A549 (cell line): ENCODE measurements at regions not wholly inside any gene's neighbourhood (a gene's known extent, or its start where the extent isn't known, plus 50 kb on each side); places are given as distances from the start of the nearest gene placed in this dataset.

Experiments
- ATAC-seq, 2 experiments: fragments of 200-7000 bp in 1 of 2; fragments of >200 bp in 1 of 2; cut with Nextera tagmentation in 1 of 2; cut with Tn5 transposase in 1 of 2; 3 replicates each; pipeline versions ENCODE4 v1.8.0 to v1.9.1; 2018 to 2020; ENCODE audit warnings: mild to moderate bottlenecking in 1 of 2, moderate library complexity in 1 of 2
- CTCF ChIA-PET: fragments of 300-600 bp; sonication (Branson Sonifier 250); formaldehyde crosslinking; extraction: SDS; loops from one replicate; lab custom pipeline; 2021; ENCODE audit warnings: antibody characterized with exemption, inconsistent platforms; lab: Yijun Ruan, JAX
- POLR2A ChIA-PET: fragments of 350-600 bp; formaldehyde crosslinking; extraction: SDS; loops from one replicate; lab custom pipeline; 2021; ENCODE audit warnings: antibody characterized with exemption, inconsistent platforms; lab: Yijun Ruan, JAX
- DNase-seq, 2 experiments: peaks; one replicate each; pipeline versions ENCODE4 v3.0.0 to v3.0.0-alpha.2; 2011 to 2016; ENCODE audit warnings: low read depth in 1 of 2, low spot score in 1 of 2
- FAIRE-seq: peaks from 2 replicates; lab custom pipeline; 2011; peaks lifted over from hg19 to GRCh38; lab: Jason Lieb, UNC
- H3K27ac ChIP-seq, 2 experiments: fragments of >200 bp; sonication (Bioruptor Twin); formaldehyde crosslinking; 3 replicates each; pipeline ENCODE4 v1.5.1; 2016 to 2017
- H3K4me1 ChIP-seq: fragments of >200 bp; sonication (Bioruptor Twin); formaldehyde crosslinking; 3 replicates; pipeline ENCODE4 v1.6.1; 2016
- H3K4me2 ChIP-seq: fragments of >200 bp; sonication (Bioruptor Twin); formaldehyde crosslinking; 3 replicates; pipeline ENCODE4 v1.6.1; 2016
- H3K4me3 ChIP-seq: fragments of >200 bp; sonication (Bioruptor Twin); formaldehyde crosslinking; 3 replicates; pipeline ENCODE4 v1.5.1; 2016
- H3K9me3 ChIP-seq: fragments of >200 bp; sonication (Bioruptor Twin); formaldehyde crosslinking; 3 replicates; pipeline ENCODE4 v1.6.1; 2016
- BHLHE40 ChIP-seq: IDR thresholded peaks from 2 replicates; pipeline ENCODE4 v1.6.1; 2012; ENCODE audit warnings: low read depth, low read length, inconsistent platforms
- CHD2 ChIP-seq: fragments of 150-350 bp; IDR thresholded peaks from 2 replicates; pipeline ENCODE4 v1.6.1; 2014; ENCODE audit warnings: low read length; ENCODE audit not compliant: partially characterized antibody
- EHMT2 ChIP-seq: fragments of 200-600 bp; sonication (generic); IDR thresholded peaks from 2 replicates; pipeline ENCODE4 v1.6.1; 2016; ENCODE audit warnings: antibody characterized with exemption, low read depth, mild to moderate bottlenecking, moderate library complexity
- ESRRA ChIP-seq: fragments of 150-350 bp; IDR thresholded peaks from 2 replicates; pipeline ENCODE4 v1.6.1; 2014; ENCODE audit warnings: mild to moderate bottlenecking, low read length, borderline replicate concordance
- FOSB ChIP-seq: fragments of 250-450 bp; sonication (Bioruptor Pico); IDR thresholded peaks from 2 replicates; pipeline ENCODE4 v1.5.0; 2020; ENCODE audit warnings: mild to moderate bottlenecking, moderate library complexity
- GATA3 ChIP-seq: IDR thresholded peaks from 2 replicates; pipeline ENCODE4 v1.6.1; 2012; ENCODE audit warnings: borderline replicate concordance
- HDAC2 ChIP-seq: fragments of 200-600 bp; sonication (generic); IDR thresholded peaks from 2 replicates; pipeline ENCODE4 v1.6.1; 2016
- JUNB ChIP-seq: fragments of >200 bp; sonication (Bioruptor Twin); formaldehyde crosslinking; IDR thresholded peaks from 2 replicates; pipeline ENCODE4 v1.6.1; 2016
- MAFK ChIP-seq: fragments of 450-650 bp; IDR thresholded peaks from 2 replicates; pipeline ENCODE4 v1.6.1; 2014; ENCODE audit not compliant: partially characterized antibody
- NFE2L2 ChIP-seq: fragments of 150-350 bp; conservative IDR thresholded peaks from 2 replicates; pipeline ENCODE4 v1.6.1; 2014; ENCODE audit warnings: low read length
- NPAS2 ChIP-seq: fragments of 250-450 bp; sonication (Bioruptor Pico); IDR thresholded peaks from 2 replicates; pipeline ENCODE4 v1.8.0; 2022; ENCODE audit warnings: mild to moderate bottlenecking, moderate library complexity, borderline replicate concordance
- RAD21 ChIP-seq, 2 experiments: fragments of >200 bp in 1 of 2; sonication (Bioruptor Twin) in 1 of 2; formaldehyde crosslinking in 1 of 2; IDR thresholded peaks in 1 of 2; conservative IDR thresholded peaks in 1 of 2; 2 replicates in 1 of 2; 3 replicates in 1 of 2; pipeline ENCODE4 v1.6.1; 2012 to 2018; ENCODE audit warnings: inconsistent platforms in 1 of 2
- RARB ChIP-seq: fragments of 250-450 bp; sonication (Bioruptor Pico); IDR thresholded peaks from 2 replicates; pipeline ENCODE4 v1.8.0; 2021; ENCODE audit warnings: mild to moderate bottlenecking, moderate library complexity
- RFX5 ChIP-seq: fragments of 450-650 bp; IDR thresholded peaks from 2 replicates; pipeline ENCODE4 v1.7.1; 2014; ENCODE audit warnings: antibody characterized with exemption, mild to moderate bottlenecking, moderate library complexity
- RNF2 ChIP-seq: fragments of 200-600 bp; sonication (generic); IDR thresholded peaks from 2 replicates; pipeline ENCODE4 v1.6.1; 2016; ENCODE audit warnings: low read depth, mild to moderate bottlenecking, antibody characterized with exemption, moderate library complexity, borderline replicate concordance
- SREBF2 ChIP-seq: fragments of 450-650 bp; IDR thresholded peaks from 2 replicates; pipeline ENCODE4 v1.6.1; 2014; ENCODE audit warnings: mild to moderate bottlenecking, moderate library complexity
- TFCP2L1 ChIP-seq: fragments of 250-450 bp; sonication (Bioruptor Pico); IDR thresholded peaks from 2 replicates; pipeline ENCODE4 v1.5.0; 2021; ENCODE audit warnings: mild to moderate bottlenecking
- TP53 ChIP-seq: fragments of 250-450 bp; sonication (Bioruptor Pico); IDR thresholded peaks from 2 replicates; pipeline ENCODE4 v1.5.0; 2021; ENCODE audit warnings: mild to moderate bottlenecking, moderate library complexity
- ZNF302 ChIP-seq: fragments of 250-450 bp; sonication (Bioruptor Pico); IDR thresholded peaks from 2 replicates; pipeline ENCODE4 v1.9.0; 2021; ENCODE audit warnings: inconsistent platforms, mild to moderate bottlenecking, moderate library complexity
- WGBS: methylation state at CpG from one replicate; pipeline ENCODE4 v1.1.6; 2017; ENCODE audit errors: missing lambda C conversion rate; 5-methylcytosine and 5-hydroxymethylcytosine counted together
- TF ChIP-seq, protein P1 (sequence below): IDR thresholded peaks from 2 replicates; pipeline ENCODE4 v1.6.1; 2012
- TF ChIP-seq, protein P2 (sequence below): fragments of 450-650 bp; IDR thresholded peaks from 2 replicates; pipeline ENCODE4 v1.6.1; 2014; ENCODE audit warnings: antibody characterized with exemption
- TF ChIP-seq, protein P3 (sequence below): fragments of >200 bp; sonication (Bioruptor Twin); formaldehyde crosslinking; IDR thresholded peaks from 2 replicates; pipeline ENCODE4 v1.6.1; 2016
- TF ChIP-seq, protein P4 (sequence below): IDR thresholded peaks from 2 replicates; pipeline ENCODE4 v1.6.1; 2012; ENCODE audit warnings: low read depth, borderline replicate concordance

DNA sequence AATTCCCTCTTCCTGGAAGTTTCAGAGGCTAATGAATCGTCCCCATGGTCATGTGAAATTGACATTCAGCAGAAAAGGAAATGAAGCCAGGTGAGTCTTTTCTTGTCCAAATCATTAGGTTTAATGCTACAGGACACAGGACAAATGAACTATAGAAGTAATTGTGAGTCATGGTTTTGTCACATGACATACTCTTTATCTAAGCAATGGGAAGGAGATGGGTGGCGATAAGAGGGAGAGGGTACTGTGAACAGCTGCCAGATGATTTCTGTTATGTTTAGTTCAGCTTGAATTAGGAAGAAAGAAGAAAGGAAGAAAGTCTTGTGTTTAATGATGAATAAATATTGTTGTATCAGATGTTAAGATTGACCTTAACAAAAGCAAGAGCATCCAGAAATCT, 515.4 kb upstream of the ZNF717 start:
- DNase-seq: no peak
- FAIRE-seq: no peak
- POLR2A ChIA-PET: no interaction called here
- Histone ChIP-seq H3K4me3 (no peak overlapping the region), H3K27ac (no peak overlapping the region), H3K9me3 (no peaks in the 10 kb centered on the region), H3K4me2 (no peak overlapping the region), H3K4me1 (no peaks in the 10 kb centered on the region)
- TF ChIP-seq ESRRA (no peak), MAFK (no peak), BHLHE40 (no peak), RFX5 (no peak), NPAS2 (CRISPR knock-in tag) (no peak), TFCP2L1 (CRISPR knock-in tag) (no peak), FOSB (CRISPR knock-in tag) (no peak), TP53 (no peak), RARB (CRISPR knock-in tag) (no peak), NFE2L2 (no peak)
- TF ChIP-seq, protein P1, sequence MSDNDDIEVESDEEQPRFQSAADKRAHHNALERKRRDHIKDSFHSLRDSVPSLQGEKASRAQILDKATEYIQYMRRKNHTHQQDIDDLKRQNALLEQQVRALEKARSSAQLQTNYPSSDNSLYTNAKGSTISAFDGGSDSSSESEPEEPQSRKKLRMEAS: no peak
- TF ChIP-seq, protein P2, sequence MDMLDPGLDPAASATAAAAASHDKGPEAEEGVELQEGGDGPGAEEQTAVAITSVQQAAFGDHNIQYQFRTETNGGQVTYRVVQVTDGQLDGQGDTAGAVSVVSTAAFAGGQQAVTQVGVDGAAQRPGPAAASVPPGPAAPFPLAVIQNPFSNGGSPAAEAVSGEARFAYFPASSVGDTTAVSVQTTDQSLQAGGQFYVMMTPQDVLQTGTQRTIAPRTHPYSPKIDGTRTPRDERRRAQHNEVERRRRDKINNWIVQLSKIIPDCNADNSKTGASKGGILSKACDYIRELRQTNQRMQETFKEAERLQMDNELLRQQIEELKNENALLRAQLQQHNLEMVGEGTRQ: no peak
- TF ChIP-seq, protein P3, sequence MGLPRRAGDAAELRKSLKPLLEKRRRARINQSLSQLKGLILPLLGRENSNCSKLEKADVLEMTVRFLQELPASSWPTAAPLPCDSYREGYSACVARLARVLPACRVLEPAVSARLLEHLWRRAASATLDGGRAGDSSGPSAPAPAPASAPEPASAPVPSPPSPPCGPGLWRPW: no peak
- ATAC-seq: no peak
- 8% methylated on average over 2 of the region's 2 CpGs for WGBS
- CTCF ChIA-PET: interaction anchor here (0.6 kb wide), 1 partner anchor 9 kb away, joined by 5 read pairs; no protein-coding TSS in a partner anchor

DNA sequence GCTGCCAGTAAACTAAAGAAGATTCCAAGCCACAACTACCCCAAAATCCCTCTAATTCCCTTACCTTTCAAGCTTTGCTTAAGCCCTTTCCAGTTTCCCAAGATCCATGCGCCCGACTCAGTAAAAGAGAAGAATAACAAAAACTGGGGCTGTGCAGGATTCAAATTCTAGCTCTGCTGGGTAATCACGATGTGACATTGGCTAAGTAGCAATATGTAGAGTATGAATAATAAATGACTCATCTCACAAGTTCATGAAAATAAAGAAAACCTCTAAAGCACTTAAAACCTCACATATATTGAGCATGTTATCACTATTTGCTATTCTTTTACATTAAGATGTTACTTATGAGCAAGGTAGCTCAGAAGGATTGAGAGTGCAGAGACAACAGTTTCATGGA, 522.2 kb upstream of the ZNF717 start:
- Histone ChIP-seq H3K9me3 (no peaks in the 10 kb centered on the region; the same call in 2 of the 3 replicates), H3K4me2 (no peak overlapping the region), H3K27ac (no peak overlapping the region), H3K4me1 (no peaks in the 10 kb centered on the region), H3K4me3 (no peak overlapping the region)
- POLR2A ChIA-PET: no interaction called here
- no peak for FAIRE-seq
- no peak for TF ChIP-seq RNF2
- no peak for TF ChIP-seq SREBF2
- TF ChIP-seq, all 56 proteins: peak for 0
- 16% methylated on average over 3 of the region's 3 CpGs for WGBS
- CTCF ChIA-PET: no interaction called here
- DNase-seq (no peak), ATAC-seq (no peak)

DNA sequence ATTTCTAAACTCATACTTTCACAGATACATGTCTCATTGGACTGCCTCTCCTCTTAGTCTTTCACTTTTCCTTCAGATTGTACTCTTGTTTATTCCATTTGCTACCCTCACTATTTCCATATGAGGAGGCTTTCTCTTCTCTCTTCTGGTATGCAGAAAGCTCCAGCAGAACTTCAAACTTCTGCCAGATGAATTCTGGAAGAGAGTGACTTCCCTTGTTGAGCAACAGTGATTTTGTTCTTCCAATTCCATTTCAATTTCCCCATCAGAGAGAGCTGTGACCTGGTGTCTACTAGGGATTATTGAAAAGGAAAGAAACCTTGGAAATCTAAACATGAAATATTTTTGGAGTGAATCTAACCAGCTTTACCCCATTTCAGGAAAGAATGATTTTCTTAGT, 523.2 kb upstream of the ZNF717 start:
- TF ChIP-seq RAD21 (conservative IDR thresholded peaks at IDR 0.05 in 1 of 2, IDR thresholded peaks at IDR 0.05 in 1 of 2): no peak
- FAIRE-seq: no peak
- ChIA-PET POLR2A (no interaction called here), CTCF (no interaction called here)
- Histone ChIP-seq H3K4me3 (no peak overlapping the region), H3K9me3 (no peaks in the 10 kb centered on the region; the same call in 2 of the 3 replicates), H3K4me2 (no peak overlapping the region), H3K27ac (no peak overlapping the region), H3K4me1 (no peaks in the 10 kb centered on the region)
- no peak for DNase-seq
- ATAC-seq: no peak

DNA sequence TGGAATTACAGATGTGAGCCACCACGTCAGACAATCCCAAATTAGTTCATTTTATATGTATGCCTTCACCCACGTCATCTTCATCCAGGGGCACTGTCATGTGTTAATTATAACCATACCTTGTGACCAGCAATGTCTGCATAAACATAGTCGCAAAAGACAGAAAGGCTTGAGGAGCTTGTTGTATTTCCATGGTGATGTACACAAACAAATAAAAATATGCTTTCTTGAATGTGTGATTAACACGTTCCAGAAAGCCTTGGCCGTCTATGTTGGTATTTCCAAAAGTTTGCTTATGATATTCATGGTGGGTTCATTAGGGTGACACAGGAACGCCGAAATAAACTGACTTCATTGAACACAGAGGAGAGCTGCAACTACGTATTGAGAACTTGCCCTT, 524.7 kb upstream of the ZNF717 start:
- DNase-seq (no peak), FAIRE-seq (no peak), ATAC-seq (no peak)
- CTCF ChIA-PET: no interaction called here
- TF ChIP-seq JUNB: no peak
- no peak for TF ChIP-seq NPAS2 (CRISPR knock-in tag)
- no peak for TF ChIP-seq GATA3
- no peak for TF ChIP-seq EHMT2
- no peak for TF ChIP-seq RAD21 (conservative IDR thresholded peaks at IDR 0.05 in 1 of 2, IDR thresholded peaks at IDR 0.05 in 1 of 2)
- no peak for TF ChIP-seq ZNF302 (CRISPR knock-in tag)
- no peak for TF ChIP-seq NFE2L2
- TF ChIP-seq CHD2: no peak
- TF ChIP-seq, protein P4, sequence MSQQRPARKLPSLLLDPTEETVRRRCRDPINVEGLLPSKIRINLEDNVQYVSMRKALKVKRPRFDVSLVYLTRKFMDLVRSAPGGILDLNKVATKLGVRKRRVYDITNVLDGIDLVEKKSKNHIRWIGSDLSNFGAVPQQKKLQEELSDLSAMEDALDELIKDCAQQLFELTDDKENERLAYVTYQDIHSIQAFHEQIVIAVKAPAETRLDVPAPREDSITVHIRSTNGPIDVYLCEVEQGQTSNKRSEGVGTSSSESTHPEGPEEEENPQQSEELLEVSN: no peak
- no peak for TF ChIP-seq HDAC2
- 8% methylated on average over 8 of the region's 8 CpGs for WGBS
- Histone ChIP-seq H3K27ac (no peak overlapping the region), H3K4me2 (no peak overlapping the region), H3K9me3 (no peaks in the 10 kb centered on the region; the same call in 2 of the 3 replicates), H3K4me1 (no peaks in the 10 kb centered on the region), H3K4me3 (no peak overlapping the region)
- POLR2A ChIA-PET: no interaction called here
